ENCODE measurements at regions not wholly inside any gene's neighbourhood (a gene's known extent, or its start where the extent isn't known, plus 50 kb on each side); places are given as distances from the start of the nearest gene placed in this dataset.

DNA sequence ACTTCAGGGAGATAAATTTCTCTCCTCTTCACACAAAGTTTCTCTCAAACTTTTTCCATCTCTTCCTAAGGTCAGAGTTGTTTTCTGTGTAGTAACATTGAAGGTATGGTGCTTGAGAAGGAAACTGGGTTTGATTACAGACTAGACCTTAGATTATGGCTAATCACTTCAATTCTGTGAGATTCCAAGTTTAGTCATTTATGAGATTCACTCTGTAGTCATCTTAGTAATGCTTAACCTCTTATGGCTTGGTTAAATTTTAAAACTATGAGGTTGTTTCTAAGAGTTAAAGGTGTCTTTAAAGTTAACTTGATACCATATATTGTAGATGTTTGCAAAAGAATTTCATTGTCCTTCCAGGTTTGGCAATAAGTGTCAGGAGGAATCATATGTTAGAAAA, 1092.2 kb downstream of the KCNT2 start:
- TF ChIP-seq, protein P1, sequence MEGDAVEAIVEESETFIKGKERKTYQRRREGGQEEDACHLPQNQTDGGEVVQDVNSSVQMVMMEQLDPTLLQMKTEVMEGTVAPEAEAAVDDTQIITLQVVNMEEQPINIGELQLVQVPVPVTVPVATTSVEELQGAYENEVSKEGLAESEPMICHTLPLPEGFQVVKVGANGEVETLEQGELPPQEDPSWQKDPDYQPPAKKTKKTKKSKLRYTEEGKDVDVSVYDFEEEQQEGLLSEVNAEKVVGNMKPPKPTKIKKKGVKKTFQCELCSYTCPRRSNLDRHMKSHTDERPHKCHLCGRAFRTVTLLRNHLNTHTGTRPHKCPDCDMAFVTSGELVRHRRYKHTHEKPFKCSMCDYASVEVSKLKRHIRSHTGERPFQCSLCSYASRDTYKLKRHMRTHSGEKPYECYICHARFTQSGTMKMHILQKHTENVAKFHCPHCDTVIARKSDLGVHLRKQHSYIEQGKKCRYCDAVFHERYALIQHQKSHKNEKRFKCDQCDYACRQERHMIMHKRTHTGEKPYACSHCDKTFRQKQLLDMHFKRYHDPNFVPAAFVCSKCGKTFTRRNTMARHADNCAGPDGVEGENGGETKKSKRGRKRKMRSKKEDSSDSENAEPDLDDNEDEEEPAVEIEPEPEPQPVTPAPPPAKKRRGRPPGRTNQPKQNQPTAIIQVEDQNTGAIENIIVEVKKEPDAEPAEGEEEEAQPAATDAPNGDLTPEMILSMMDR (IDR thresholded peaks at IDR 0.05; ENCODE audit: extremely low read depth in 1 of 2, insufficient read depth in 1 of 2, low read depth in 1 of 2, low read length in 2 of 2) = no peak
- TF ChIP-seq EZH2 (IDR thresholded peaks at IDR 0.05; ENCODE audit: borderline replicate concordance, low read depth, low read length, severe bottlenecking) (no peak), POLR2A (IDR thresholded peaks at IDR 0.05; ENCODE audit: low read depth, low read length) (no peak), POLR2AphosphoS5 (IDR thresholded peaks at IDR 0.05; ENCODE audit: insufficient read depth, low read depth, low read length) (no peak), JUN (IDR thresholded peaks at IDR 0.05; ENCODE audit: borderline replicate concordance, insufficient read depth, insufficient read length, low read depth) (no peak)
- TF ChIP-seq, protein P2, sequence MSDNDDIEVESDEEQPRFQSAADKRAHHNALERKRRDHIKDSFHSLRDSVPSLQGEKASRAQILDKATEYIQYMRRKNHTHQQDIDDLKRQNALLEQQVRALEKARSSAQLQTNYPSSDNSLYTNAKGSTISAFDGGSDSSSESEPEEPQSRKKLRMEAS (IDR thresholded peaks at IDR 0.05; ENCODE audit: insufficient read depth, insufficient read length) = no peak
